LNCAP (cell line): ENCODE measurements at regions not wholly inside any gene's neighbourhood (a gene's known extent, or its start where the extent isn't known, plus 50 kb on each side); places are given as distances from the start of the nearest gene placed in this dataset.

Source experiments
- CTCF ChIP-seq: fragments of 450-650 bp; IDR thresholded peaks from 2 replicates; pipeline ENCODE4 v1.5.1; 2017; ENCODE audit warnings: mild to moderate bottlenecking

- no peak for TF ChIP-seq CTCF
Observed at GRCh38 chr15:88312941-88313579, 56.5 kb upstream of the NTRK3 start.

- no peak for TF ChIP-seq CTCF
Observed at GRCh38 chr15:88309363-88309762, 52.8 kb upstream of the NTRK3 start.

- no peak for TF ChIP-seq CTCF
Observed at GRCh38 chr15:88307344-88307743, 50.8 kb upstream of the NTRK3 start.
